ENCODE measurements at regions not wholly inside any gene's neighbourhood (a gene's known extent, or its start where the extent isn't known, plus 50 kb on each side); places are given as distances from the start of the nearest gene placed in this dataset.
"Not testable (repeated sequence)": the region's sequence is repeated elsewhere in the genome, so short reads cannot be mapped to it uniquely, and the experiment has no call there.

DNA sequence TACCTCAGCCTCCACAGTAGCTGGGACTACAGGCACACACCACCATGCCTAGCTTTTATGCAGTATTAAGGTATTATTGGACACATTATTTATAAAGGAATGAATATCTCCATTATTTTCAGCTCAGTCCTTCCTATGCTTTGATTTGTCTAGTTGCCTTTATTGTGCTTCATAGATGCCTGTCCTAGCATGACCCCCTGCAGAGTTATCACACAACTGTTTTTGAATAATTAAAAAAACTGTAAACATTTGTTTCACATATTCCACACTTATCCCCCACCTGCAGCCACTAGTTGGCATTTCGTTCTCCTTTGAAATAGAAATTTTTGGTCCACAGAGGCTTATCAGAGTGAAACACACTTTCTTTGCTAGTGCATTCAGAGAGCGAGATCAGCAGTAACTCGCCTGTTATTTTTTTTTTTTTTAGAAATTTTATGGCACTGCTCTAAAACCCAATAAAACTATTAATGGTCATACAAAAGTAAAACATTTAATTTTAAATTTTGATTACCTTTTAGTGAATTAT is 151.8 kb upstream of the RASA1 start:
- DNase-seq, result no peak

DNA sequence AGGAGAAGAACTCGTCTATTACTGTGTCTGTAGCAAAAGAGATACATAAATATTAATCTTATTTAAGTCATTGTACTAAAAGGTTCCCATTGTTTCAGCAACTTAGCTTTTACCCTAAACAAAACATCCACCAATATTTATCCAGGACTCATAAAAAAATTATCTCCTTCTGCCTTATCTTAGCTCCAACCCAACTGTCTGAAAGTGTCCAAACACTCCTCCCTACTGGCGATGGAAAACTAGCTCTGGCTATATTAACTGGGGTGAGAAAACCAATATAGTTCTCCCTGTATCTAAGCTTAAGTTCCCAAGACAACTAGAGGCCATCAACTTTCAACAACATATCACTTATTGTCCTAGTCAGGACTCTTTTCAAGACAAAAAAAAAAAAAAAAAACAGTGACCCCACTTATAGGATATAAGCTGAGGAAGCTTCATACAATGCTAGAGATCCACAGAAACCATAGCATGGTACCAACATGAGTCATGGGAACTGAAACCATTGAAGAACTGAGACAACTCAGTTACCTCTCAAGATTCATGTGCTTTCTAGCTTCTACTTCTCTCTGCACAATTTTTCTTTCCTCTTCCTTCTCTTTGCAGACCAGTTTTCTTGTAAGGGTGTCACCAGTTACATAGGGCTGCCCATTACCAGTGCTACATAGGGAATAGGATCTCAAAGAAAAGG is 150.7 kb upstream of the RASA1 start:
- no peak for DNase-seq

DNA sequence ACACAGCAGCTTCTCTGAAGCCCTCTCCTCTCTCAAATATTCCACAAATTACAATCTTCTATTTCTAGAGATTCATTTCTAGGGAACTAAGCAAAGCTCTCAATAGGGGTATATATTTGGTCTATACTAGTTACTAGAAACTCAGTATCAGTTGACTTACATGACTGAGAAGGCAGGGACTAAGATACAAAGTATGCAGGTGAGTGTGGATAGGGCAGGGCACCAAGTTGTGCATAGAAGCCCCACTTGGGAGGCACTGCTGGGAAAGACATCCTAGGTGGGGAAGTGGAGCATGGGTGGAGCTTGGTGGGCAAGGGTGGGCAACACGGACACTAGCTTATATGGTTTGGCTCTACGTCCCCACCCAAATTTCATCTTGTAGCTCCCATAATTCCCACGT is 148.1 kb upstream of the RASA1 start:
- DNase-seq, result no peak

DNA sequence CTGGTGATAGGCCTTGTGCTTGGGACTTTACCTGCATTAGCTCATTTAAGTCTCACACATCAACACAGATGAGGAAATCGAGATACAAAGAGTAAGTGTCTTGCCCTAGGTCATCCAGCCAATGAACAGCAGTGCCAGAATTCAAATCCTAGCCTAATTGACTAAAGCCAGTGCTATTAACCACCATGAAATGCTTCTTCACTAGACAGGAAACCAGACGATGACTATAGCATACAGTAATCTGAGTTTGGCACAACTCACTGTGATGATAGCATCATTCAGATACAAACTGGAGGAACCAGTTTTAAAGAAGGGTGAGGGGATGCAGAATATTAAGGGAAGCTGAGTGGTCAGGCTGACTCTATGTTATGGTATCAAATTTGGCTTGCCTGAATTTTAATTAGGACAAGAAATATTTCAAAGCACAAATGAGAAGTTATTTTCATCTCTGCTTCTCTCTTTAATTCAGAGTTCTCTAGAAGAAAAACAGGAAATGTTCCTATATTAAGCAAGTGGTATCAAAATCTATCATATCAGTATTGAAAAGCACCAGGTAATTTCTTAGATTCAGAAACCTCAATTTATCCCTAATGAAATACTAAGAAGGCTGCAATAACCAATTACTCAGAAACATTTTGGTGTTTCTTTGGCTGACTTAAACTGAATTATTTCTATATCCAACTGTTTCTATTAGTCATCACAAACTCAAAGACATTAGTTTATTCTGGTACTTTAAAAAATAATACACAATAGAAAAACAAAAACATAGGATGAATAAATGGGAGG is 147.0 kb upstream of the RASA1 start:
- peak in 1 of 2 donors; percentile 68 for DNase-seq

DNA sequence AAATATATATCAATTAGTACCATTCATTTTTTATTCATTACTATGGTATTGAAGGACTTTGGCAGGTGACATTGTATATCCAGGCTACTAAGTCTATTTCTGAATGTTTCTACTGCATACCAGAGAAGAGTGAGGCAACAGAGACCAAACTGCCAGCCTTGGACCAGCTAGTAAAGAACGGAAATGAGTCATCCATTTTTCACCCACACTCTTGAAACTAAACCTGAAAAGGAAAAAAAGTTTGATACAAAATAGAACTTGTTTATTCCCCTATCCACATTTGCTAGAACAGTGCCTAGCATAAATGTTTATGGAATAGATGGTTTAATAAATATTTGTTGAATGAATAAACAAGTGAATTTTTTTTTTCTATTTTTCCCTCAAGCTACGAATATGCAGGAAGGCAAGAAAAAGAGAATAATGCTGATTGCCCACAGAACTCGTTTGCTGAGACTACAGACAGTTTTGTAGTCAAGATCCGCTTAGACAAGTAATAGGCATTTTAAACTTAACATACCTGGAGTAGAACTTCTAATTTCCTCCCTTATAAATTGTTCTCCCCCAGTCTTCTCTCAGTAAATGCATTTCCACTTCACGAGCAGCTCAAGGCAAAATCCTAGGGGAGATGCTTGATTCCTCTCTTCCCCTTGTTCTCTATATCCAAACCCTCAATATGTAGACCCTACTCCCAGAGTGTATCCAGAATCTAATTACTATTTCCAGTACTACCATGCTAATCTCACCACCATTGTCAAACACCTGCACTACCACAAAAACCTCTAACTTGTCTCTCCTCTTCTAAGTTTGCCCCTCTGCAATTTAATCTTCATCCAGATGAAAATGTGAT is 146.2 kb upstream of the RASA1 start:
- peak in 1 of 2 donors; percentile 82 for DNase-seq

DNA sequence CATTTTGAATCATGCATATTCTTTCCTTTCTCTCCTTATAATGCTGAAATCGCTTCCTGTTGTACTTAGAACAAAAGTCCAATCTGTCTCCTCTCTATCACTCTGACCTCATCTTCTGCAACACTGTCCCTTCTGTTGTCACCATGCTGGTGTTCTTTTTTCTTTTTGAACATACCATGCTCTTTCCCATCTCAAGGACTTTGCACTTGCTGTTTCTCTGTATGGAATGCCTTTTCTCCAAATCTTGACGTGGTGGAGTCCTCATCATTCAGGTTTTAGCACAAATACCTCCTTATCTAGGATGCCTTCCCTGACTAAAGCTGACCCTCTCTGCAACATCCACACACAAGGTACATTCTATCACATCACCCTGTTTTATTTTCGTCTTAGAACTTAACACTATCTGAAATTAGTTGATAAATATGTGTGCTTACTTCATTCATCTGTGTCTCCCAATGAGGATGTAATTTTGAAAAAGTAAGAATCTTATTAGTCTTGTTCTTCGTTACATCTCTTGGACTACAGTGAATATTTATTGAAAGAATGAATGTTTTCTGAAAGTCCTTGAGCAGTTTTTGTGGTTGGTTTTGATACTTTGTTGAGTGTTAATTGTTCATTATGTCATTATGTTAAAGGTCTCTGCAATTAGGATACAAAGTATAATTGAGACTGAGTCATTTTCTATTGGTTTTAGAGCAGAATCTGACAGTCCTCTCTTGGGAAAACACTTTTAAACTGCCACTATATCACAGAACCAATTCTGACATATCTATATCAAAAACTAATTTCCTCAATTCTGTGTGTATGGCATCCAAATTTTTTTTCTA is 145.3 kb upstream of the RASA1 start:
- no peak for DNase-seq

DNA sequence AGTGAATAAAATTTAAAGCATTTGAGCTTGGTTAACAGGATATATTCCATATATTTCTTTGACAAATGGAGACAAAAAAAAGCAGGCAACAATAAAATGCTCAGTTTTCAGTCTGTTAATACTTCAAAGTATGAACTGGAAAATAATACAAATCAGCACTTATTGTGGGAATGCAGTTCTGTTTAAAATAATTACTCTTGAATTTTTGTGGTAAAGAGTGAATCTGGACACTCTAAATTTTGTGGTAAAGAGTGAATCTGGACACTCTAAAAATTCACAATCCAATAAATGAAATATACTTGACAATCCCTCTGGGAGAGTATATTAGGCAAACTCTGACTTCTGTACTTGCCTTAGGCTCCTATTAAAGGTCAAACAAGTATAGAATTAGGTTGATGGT is 141.9 kb upstream of the RASA1 start:
- DNase-seq, result no peak

DNA sequence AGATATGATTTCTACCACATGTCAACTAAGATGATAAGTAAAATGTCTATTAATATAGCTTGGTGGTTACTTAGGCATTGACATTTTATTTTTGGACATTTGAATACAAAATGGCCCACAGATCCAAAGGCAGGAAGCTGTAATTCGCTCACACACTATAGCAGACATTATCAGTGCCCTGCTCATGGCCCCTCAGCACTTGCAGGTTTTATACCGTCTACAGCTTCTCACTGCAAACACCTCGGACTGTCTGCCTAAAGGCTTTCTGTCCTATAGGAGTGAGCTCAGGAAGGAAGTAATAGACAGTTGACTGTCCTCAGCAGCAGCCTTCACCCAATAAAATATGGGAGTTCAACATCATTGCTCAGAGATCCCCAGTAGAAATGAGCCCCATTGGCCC is 140.8 kb upstream of the RASA1 start:
- no peak for DNase-seq

DNA sequence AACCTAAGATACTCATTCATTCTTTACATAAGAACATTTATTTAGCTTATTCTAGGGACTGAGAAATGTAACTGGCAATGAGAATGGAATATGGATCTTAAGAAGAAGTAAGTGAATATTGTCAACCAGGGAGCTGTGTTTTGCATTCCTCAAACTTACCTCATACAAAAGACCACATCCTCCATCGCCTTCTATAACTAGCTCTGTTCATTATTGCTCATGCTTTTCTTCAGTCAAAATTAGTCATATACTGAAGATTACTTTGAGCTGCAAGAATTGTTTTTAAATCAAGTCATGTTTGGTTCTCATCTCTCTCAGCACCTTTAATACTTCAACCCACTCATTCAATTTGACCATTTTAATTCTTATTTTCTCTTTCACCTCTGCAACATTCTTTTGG is 140.3 kb upstream of the RASA1 start:
- no peak for DNase-seq

DNA sequence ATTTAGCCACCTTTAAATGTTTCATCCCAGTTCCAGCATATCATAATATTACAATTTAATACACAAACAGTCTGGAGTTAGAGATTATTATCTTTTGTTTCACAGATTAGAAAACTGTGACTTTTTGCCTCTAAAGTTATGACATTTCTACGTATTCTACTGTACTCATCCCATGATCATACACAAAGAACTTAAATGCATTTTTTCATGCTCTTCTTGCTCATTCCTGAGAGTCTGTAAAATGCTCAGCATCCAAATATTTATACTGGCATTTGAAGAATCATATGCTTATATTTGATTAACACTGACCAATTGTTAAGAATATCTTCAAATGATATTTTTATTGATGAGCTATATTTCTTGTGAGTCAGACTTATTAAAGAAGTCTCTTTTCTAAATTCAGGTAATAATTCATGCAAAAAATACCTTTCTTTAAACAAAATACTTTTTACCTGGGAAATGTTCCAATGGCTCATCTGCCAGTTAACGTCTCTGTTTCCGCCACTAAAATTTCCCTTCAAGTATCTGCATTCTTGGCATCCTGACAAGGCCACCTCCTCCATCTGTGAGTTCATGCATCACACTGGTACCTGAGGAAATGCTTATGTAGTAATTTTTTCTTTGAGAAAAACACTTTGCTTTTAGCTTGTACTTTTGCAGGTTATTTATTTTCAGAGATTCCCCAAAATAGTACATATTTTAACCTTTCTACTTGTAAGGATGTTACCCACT is 139.6 kb upstream of the RASA1 start:
- no peak for DNase-seq

DNA sequence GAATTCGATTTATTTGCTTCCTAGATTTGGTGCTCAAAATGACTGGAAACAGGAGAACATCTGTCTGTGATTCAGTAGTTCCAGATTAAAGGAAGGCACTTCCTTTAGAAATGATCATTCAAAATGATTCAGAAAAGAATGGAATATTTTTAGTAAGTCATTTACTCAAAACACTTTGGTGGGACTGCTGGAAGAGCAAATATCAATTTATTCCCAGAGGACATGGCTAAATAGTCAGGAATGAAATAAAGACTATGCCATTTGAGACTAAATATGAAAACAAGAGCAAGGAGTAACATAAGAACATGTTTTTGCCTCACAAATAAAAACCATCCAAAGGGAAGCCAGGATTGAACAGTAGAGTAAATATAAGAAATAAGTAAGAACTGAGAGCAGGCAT is 138.6 kb upstream of the RASA1 start:
- no peak for DNase-seq

DNA sequence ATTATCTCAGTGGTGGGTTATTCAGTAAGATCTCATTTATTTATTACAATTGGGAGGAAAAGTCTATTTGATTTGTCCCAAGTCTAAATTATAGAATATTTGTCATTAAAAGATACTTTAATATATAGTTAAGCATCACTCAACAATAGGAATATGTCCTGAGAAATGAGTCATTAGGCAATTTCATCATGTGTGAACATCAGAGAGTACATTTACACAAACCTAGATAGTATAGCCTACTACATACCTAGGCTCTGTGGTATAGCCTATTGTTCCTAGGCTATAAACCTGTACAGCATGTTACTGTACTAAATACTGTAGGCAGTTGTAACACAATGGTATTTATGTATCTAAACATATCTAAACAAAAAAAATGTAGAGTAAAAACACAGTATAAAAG is 135.0 kb upstream of the RASA1 start:
- DNase-seq, result no peak

DNA sequence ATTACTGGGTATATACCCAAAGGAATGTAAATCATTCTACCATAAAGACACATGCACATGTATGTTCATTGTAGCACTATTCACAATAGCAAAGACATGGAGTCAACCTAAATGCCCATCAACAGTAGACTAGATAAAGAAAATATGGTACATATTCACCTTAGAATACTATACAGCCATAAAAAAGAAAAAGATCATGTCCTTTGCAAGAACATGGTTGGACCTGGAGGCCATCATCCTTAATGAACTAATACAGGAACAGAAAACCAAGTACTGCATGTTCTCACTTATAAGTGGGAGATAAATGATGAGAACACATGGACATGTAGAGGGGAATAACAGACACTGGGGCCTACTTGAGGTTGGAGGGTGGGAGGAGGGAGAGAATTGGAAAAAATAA is 133.2 kb upstream of the RASA1 start:
- DNase-seq, result not testable (repeated sequence)

DNA sequence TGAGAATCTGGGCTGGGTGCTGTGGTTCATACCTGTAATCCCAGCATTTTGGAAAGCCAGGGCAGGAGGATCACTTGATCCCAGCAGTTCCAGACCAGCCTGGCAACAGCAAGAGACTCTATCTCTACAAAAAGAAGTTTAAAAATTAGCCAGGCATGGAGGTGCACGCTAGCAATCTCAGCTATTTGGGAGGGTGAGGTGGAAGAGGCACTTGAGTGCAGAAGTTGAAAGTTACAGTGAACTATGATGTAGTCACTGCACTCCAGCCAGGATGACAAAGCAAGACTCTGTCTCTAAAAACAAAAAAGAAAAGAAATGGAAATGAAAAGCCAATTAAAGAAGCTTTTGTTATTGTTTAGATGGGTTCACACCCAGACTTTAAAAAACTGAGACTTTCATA is 131.6 kb upstream of the RASA1 start:
- no peak for DNase-seq

DNA sequence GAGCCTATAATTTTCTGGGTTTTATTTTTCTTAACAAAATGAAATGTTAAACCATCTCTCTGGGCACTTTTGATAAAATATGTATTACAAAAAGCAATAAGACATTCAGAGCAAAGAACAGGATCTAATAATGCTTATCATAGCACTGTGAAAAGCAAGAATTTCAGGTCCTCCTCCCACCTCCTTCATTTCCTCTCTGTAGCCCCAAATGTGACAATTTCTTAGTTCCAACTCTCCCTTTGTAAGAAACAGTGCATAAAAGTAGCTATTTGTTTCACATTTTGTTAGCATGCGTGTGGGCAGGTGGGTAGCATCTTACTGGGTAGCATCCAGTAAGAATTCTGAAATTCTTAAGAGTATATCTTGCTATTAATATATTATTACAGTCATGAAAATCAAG is 130.9 kb upstream of the RASA1 start:
- no peak for DNase-seq

DNA sequence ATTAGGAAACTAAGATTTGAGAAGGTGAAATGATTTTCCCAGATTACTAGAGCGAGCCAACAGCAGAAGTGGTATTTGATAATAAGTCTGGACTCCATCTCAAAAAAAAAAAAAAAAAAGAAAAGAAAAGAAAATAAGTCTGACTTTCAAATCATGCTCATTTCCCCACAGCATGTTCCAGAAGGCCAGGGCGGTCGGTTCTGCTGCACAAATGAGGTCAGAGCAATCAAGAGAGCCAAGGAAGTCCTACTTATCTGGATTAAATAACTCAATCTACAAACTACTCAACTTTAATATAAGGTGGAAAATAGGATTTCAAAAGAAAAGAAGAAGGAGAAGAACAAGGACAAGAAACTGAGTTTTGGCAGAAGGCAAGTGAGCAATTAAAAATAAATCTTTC is 130.4 kb upstream of the RASA1 start:
- no peak for DNase-seq

DNA sequence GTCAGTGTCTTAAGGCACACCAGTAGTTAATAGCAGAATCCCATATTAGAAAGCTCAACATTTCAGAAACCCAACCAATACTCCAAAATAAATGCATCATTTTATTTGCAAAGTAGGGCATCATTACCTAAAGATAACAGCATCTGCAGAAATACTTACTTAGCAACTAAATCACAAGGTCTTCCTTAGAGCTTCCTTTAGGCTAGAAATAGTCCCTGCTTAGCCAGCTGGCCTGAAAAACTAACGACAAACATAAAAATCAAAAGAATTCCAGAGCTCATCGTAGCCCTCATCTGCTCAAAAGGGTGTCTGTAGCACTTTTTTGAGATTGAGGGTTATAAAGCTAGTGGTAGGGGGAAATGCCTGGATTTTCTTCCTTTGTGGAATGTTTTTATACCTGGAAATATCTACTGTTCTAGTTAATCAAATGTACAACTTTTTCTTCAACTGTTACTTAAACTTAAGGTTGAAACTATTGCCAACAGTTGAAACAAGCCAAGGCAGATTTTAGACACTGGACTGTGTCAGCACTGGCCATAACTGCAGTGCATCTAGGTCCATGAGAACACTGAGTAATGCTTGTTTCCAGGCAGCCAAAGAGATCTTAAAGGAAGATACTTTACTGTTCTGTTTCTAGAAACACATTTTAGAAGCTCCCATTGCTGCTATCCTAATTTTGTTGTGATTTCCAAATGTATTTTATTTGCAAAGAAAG is 129.4 kb upstream of the RASA1 start:
- DNase-seq, result no peak

DNA sequence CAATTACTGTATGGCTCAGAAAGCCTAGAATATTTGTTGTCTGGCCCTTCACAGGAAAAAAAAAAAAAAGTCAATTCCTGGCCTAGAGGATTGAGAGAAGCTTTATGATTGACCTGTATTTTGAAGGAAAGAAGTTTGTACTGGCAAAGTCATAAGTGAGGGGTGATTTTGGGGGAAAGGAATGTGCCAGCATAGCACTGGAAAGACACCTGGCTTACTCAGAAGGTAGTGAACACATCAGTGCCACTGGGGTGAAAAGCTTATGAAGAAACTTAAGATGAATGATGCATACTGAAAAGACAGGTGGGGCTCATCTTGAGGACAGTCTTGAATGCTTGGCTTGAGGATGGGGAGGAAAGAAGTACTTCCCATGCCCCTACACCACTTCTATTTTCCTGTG is 127.9 kb upstream of the RASA1 start:
- no peak for DNase-seq

DNA sequence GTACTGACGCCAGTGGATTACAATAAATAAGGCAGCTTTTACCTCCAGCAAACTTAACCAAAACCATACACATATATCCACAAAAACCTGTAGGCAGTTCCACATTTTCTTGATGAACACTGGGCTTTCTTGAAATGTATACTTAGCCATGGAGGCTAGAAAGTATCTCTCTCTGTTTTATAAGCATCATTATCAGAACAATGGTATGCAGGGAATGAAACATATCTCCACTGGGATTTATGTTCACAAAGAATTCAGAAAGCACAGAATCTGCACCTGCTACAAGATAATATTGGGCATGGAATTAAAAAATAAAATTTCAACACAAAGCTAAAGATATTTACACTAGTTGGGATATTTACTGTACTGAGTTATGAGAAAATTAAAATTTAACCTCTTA is 126.1 kb upstream of the RASA1 start:
- DNase-seq, result no peak

DNA sequence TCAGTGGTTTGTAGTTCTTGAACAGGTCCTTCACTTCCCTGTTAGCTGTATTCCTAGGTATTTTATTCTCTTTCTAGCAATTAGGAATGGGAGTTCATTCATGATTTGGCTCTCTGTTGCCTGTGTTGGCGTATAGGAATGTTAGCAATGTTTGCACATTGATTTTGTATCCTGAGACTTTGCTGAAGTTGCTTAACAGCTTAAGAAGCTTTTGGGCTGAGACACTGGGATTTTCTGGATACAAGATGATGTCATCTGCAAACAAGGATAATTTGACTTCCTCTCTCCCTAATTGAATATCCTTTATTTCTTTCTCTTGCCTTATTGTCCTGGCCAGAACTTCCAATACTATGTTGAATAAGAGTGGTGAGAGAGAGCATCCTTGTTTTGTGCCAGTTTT is 121.8 kb upstream of the RASA1 start:
- DNase-seq, result not testable (repeated sequence)

DNA sequence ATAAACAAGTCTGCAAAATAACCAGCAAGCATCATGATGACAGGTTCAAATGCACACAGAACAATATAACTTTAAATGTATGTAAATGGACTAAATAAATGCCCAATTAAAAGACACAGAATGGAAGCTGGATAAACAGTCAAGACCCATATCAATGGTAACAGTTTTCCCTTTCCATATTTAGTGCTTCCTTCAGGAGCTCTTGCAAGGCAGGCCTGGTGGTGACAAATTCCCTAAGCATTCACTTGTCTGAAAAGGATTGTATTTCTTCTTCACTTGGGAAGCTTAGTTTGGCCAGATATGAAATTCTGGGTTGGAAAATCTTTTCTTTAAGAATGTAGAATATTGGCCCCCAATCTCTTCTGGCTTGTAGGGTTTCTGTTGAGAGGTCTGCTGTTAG is 120.2 kb upstream of the RASA1 start:
- no peak for DNase-seq

Data from bone marrow (tissue), 2 donors.